SU-DHL-6 (cell line): ENCODE measurements at regions not wholly inside any gene's neighbourhood (a gene's known extent, or its start where the extent isn't known, plus 50 kb on each side); places are given as distances from the start of the nearest gene placed in this dataset.

Source experiments
- H2AFZ ChIP-seq: fragments of 200-600 bp; sonication (generic); 2 replicates; pipeline ENCODE4 v1.6.1; 2014; ENCODE audit warnings: low read depth, mild to moderate bottlenecking, moderate library complexity, mixed read lengths, antibody characterized with exemption, low read length; ENCODE audit not compliant: severe bottlenecking
- H3F3A ChIP-seq: fragments of 200-600 bp; shearing (Covaris generic); 2 replicates; pipeline ENCODE4 v1.6.0; 2016; ENCODE audit warnings: antibody characterized with exemption, mild to moderate bottlenecking; ENCODE audit not compliant: insufficient read depth
- H3K27ac ChIP-seq: fragments of 200-600 bp; sonication (generic); 2 replicates; pipeline ENCODE4 v1.5.1; 2016; ENCODE audit warnings: low read depth, mild to moderate bottlenecking, low read length, moderate library complexity, mixed read lengths
- H3K27me3 ChIP-seq: fragments of 200-600 bp; sonication (generic), shearing (Covaris generic); 2 replicates; pipeline ENCODE4 v1.6.0; 2014; ENCODE audit warnings: mild to moderate bottlenecking, low read length
- H3K36me3 ChIP-seq: fragments of 200-600 bp; sonication (generic); 2 replicates; pipeline ENCODE4 v1.6.1; 2014; ENCODE audit warnings: mild to moderate bottlenecking, low read length, mixed read lengths
- H3K4me2 ChIP-seq: fragments of 300-600, 200-600 bp; shearing (Covaris generic), sonication (generic); 2 replicates; pipeline ENCODE4 v1.6.0; 2014; ENCODE audit warnings: low read length, low read depth, mild to moderate bottlenecking; ENCODE audit not compliant: poor library complexity, severe bottlenecking
- H3K4me3 ChIP-seq: fragments of 200-600 bp; sonication (generic); 2 replicates; pipeline ENCODE4 v1.5.1; 2014; ENCODE audit warnings: antibody characterized with exemption, low read length, mild to moderate bottlenecking, mixed read lengths; ENCODE audit not compliant: insufficient read depth, poor library complexity, severe bottlenecking
- H3K79me2 ChIP-seq: fragments of 200-600 bp; sonication (generic); 2 replicates; pipeline ENCODE4 v1.6.1; 2014; ENCODE audit warnings: mild to moderate bottlenecking, low read length, moderate library complexity; ENCODE audit not compliant: insufficient read depth
- H3K9ac ChIP-seq: fragments of 200-600 bp; sonication (generic); 2 replicates; pipeline ENCODE4 v1.7.0; 2014; ENCODE audit warnings: mild to moderate bottlenecking, low read length
- H3K9me2 ChIP-seq: fragments of 200-600 bp; sonication (generic); replicated peaks from 2 replicates; pipeline ENCODE4 v1.6.1; 2014; ENCODE audit warnings: low read length; ENCODE audit not compliant: insufficient read depth
- H3K9me3 ChIP-seq: fragments of 200-600 bp; sonication (generic); 2 replicates; pipeline ENCODE4 v1.6.1; 2014; ENCODE audit warnings: low read length, mixed read lengths; ENCODE audit not compliant: insufficient read depth
- H4K20me1 ChIP-seq: fragments of 200-600 bp; sonication (generic); 2 replicates; pipeline ENCODE4 v1.6.1; 2014; ENCODE audit warnings: low read depth, mild to moderate bottlenecking, antibody characterized with exemption, low read length, moderate library complexity, mixed read lengths
- EZH2phosphoT487 ChIP-seq: fragments of 200-600 bp; sonication (generic), shearing (Covaris generic); conservative IDR thresholded peaks from 2 replicates; pipeline ENCODE4 v1.6.1; 2018; ENCODE audit warnings: mild to moderate bottlenecking, antibody characterized with exemption, low read length, moderate library complexity, mixed read lengths
- TF ChIP-seq, protein P1 (sequence below): fragments of 200-600 bp; sonication (generic); IDR thresholded peaks from one replicate; pipeline ENCODE4 v1.5.1; 2017; ENCODE audit warnings: antibody characterized with exemption, mild to moderate bottlenecking, low read length, moderate library complexity; ENCODE audit not compliant: insufficient read depth, poor library complexity, severe bottlenecking

DNA sequence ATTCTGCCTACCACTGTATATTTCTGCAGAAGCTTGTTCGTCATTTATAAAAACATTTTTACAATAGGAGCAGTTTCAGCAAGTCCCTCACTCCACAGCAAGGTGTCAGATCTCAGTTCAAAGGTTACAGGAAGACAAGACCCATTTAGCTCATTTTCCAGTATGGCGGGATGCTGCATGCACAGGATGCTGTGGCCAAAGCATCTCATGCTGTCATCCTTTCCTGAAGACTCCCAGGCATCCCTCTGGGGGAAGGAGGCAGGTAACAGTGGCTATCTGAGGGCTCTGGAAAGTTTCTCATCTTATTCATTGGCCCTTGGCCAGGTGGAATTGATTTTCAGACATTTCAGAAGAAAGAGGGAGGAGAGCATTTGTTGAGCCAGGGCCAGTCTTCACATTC, 539.3 kb upstream of the CDH5 start:
- no peaks in the 10 kb centered on the region for H3K9me3 ChIP-seq
- H3K27me3 ChIP-seq: no peaks in the 10 kb centered on the region
- H4K20me1 ChIP-seq: no peaks in the 10 kb centered on the region
- no peaks in the 10 kb centered on the region for H3F3A ChIP-seq
- no peaks in the 10 kb centered on the region for H3K36me3 ChIP-seq
- no peak overlapping the region for H3K4me3 ChIP-seq
- no peaks in the 10 kb centered on the region for H3K79me2 ChIP-seq
- no peak overlapping the region for H3K4me2 ChIP-seq
- no peak overlapping the region for H3K9ac ChIP-seq
- H3K27ac ChIP-seq: no peak overlapping the region
- no peak overlapping the region for H2AFZ ChIP-seq
- H3K9me2 ChIP-seq: no peaks in the 10 kb centered on the region
- no peak for TF ChIP-seq EZH2phosphoT487
- TF ChIP-seq, protein P1, sequence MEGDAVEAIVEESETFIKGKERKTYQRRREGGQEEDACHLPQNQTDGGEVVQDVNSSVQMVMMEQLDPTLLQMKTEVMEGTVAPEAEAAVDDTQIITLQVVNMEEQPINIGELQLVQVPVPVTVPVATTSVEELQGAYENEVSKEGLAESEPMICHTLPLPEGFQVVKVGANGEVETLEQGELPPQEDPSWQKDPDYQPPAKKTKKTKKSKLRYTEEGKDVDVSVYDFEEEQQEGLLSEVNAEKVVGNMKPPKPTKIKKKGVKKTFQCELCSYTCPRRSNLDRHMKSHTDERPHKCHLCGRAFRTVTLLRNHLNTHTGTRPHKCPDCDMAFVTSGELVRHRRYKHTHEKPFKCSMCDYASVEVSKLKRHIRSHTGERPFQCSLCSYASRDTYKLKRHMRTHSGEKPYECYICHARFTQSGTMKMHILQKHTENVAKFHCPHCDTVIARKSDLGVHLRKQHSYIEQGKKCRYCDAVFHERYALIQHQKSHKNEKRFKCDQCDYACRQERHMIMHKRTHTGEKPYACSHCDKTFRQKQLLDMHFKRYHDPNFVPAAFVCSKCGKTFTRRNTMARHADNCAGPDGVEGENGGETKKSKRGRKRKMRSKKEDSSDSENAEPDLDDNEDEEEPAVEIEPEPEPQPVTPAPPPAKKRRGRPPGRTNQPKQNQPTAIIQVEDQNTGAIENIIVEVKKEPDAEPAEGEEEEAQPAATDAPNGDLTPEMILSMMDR: no peak

GRCh38 chr16:65825191-65825856, 541.2 kb upstream of the CDH5 start:
- TF ChIP-seq, protein P1: no peak
- no peak for TF ChIP-seq EZH2phosphoT487
- Histone ChIP-seq H3K27ac (no peak overlapping the region), H2AFZ (no peak overlapping the region), H3K27me3 (no peaks in the 10 kb centered on the region), H3K36me3 (no peaks in the 10 kb centered on the region), H3K9me2 (no peaks in the 10 kb centered on the region), H3K79me2 (no peaks in the 10 kb centered on the region), H3K4me2 (no peak overlapping the region), H4K20me1 (no peaks in the 10 kb centered on the region), H3F3A (no peaks in the 10 kb centered on the region), H3K9me3 (no peaks in the 10 kb centered on the region), H3K9ac (no peak overlapping the region), H3K4me3 (no peak overlapping the region)

DNA sequence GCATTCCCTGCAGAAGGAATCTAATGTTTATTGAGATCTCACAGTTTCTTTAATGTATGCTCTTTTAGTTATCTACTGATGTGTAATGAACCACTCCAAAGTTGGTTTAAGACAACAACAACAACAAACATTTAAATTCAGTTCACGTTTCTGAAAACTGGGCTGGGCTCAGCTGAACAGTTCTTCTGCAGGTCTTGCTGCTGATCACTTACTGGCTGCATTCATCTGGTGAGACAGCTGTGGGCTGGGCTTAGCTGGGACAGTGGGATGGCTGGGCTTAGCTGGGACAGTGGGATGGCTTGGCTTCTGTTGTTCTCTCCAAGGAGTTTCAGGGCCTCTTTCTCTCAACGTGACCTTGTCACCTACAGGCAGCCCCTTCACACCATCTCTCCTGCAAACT, 544.3 kb upstream of the CDH5 start:
- Histone ChIP-seq H3K9ac (no peak overlapping the region), H3K4me2 (no peak overlapping the region), H3K79me2 (no peaks in the 10 kb centered on the region), H3F3A (no peaks in the 10 kb centered on the region), H2AFZ (no peak overlapping the region), H3K9me3 (no peaks in the 10 kb centered on the region), H3K27ac (no peak overlapping the region), H4K20me1 (no peaks in the 10 kb centered on the region), H3K9me2 (no peaks in the 10 kb centered on the region), H3K27me3 (no peaks in the 10 kb centered on the region), H3K36me3 (no peaks in the 10 kb centered on the region), H3K4me3 (no peak overlapping the region)
- TF ChIP-seq, protein P1: no peak
- TF ChIP-seq EZH2phosphoT487: no peak
